CD4-positive, alpha-beta memory T cell (primary cell): ENCODE measurements at regions not wholly inside any gene's neighbourhood (a gene's known extent, or its start where the extent isn't known, plus 50 kb on each side); places are given as distances from the start of the nearest gene placed in this dataset.
A peak's percentile ranks its signal among the peaks of the same experiment; 100 is the strongest.

Experiments
- CTCF ChIA-PET: fragments of 350-600 bp; sonication (Branson Sonifier 250); formaldehyde crosslinking; loops from one replicate; lab custom pipeline; 2021; ENCODE audit warnings: inconsistent platforms; ENCODE audit not compliant: partially characterized antibody; lab: Charles Lee
- POLR2A ChIA-PET: fragments of 350-600 bp; sonication (Branson Sonifier 250); formaldehyde crosslinking; loops from one replicate; lab custom pipeline; 2021; ENCODE audit not compliant: partially characterized antibody; lab: Charles Lee
- DNase-seq, 5 donors: peaks; one replicate each; pipeline versions ENCODE4 v3.0.0 to v3.0.0-alpha.2; 2020 to 2022; ENCODE audit warnings: mixed read lengths in 1 of 5
- H3K27ac ChIP-seq: one replicate; pipeline ENCODE4 v1.7.0; 2013; ENCODE audit warnings: low read depth, low read length
- H3K27me3 ChIP-seq: 2 replicates; pipeline ENCODE4 v1.7.0; 2013; ENCODE audit warnings: mild to moderate bottlenecking, low read length, moderate library complexity; ENCODE audit not compliant: insufficient read depth
- H3K36me3 ChIP-seq: 2 replicates; pipeline ENCODE4 v1.7.0; 2013; ENCODE audit warnings: mild to moderate bottlenecking, low read length, moderate library complexity; ENCODE audit not compliant: insufficient read depth
- H3K4me1 ChIP-seq: 2 replicates; pipeline ENCODE4 v1.7.0; 2013; ENCODE audit warnings: mild to moderate bottlenecking, low read length, moderate library complexity; ENCODE audit not compliant: insufficient read depth
- H3K4me3 ChIP-seq, 2 donors: one replicate each; pipeline ENCODE4 v1.7.0; 2013; ENCODE audit warnings: low read length in 2 of 2, mild to moderate bottlenecking in 1 of 2
- H3K9me3 ChIP-seq, 2 donors: one replicate each; pipeline ENCODE4 v1.7.0; 2013; ENCODE audit warnings: low read length in 2 of 2, control low read depth in 1 of 2; ENCODE audit not compliant: control insufficient read depth in 1 of 2
- H3K27ac Mint-ChIP-seq, 7 donors: one replicate each; pipeline ENCODE4 v1.8.0; 2020 to 2021; ENCODE audit warnings: mixed read lengths in 7 of 7, mild to moderate bottlenecking in 6 of 7, inconsistent platforms in 3 of 7, moderate library complexity in 3 of 7
- H3K27me3 Mint-ChIP-seq, 2 donors: one replicate each; pipeline ENCODE4 v1.8.0; 2020 to 2021; ENCODE audit warnings: mixed read lengths in 2 of 2
- H3K36me3 Mint-ChIP-seq, 2 donors: one replicate each; pipeline ENCODE4 v1.8.0; 2020 to 2021; ENCODE audit warnings: mixed read lengths in 2 of 2, inconsistent platforms in 1 of 2, mild to moderate bottlenecking in 1 of 2
- H3K4me1 Mint-ChIP-seq, 4 donors: one replicate each; pipeline ENCODE4 v1.8.0; 2020 to 2021; ENCODE audit warnings: mixed read lengths in 4 of 4, mild to moderate bottlenecking in 1 of 4
- H3K4me3 Mint-ChIP-seq, 8 donors: one replicate each; pipeline ENCODE4 v1.8.0; 2020 to 2021; ENCODE audit warnings: mixed read lengths in 8 of 8, mild to moderate bottlenecking in 7 of 8, moderate library complexity in 6 of 8, inconsistent platforms in 3 of 8
- H3K9me3 Mint-ChIP-seq, 8 donors: one replicate each; pipeline ENCODE4 v1.8.0; 2020 to 2021; ENCODE audit warnings: mixed read lengths in 8 of 8, mild to moderate bottlenecking in 5 of 8, inconsistent platforms in 3 of 8, moderate library complexity in 1 of 8
- intact Hi-C: fragments of 100-400 bp; cut with micrococcal nuclease; formaldehyde crosslinking; loops from one replicate; pipeline ENCODE4 v1.15.1; 2023

DNA sequence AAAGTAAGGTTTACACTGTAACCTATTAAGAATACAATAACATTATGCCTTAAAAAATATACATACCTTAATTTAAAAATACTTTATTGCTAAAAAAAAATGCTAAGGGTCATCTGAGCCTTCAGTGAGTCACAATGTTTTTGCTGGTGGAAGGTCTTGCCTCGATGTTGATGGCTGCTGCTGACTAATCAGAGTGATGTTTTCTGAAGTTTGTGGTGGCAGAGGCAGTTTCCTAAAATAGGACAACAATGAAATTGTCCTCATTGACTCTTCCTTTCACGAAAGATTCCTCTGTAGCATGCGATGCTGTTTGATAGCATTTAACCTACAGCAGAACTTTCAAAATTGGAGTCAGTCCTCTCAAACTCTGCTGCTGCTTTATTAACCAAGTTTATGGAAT is 97.6 kb downstream of the FAT3 start:
- H3K27me3 Mint-ChIP-seq, result no peaks in the 10 kb centered on the region
- no peak overlapping the region for H3K27ac ChIP-seq
- H3K4me3 Mint-ChIP-seq, result no peak overlapping the region
- H3K36me3 Mint-ChIP-seq, result no peaks in the 10 kb centered on the region
- intact Hi-C loops, result no loop called here
- H3K9me3 ChIP-seq, result no peaks in the 10 kb centered on the region
- H3K9me3 Mint-ChIP-seq, result peaks cover 0 to 8% (median 4%) of the 10 kb centered on the region in 8 donors
- H3K4me1 ChIP-seq, result no peaks in the 10 kb centered on the region
- no peaks in the 10 kb centered on the region for H3K36me3 ChIP-seq
- no peaks in the 10 kb centered on the region for H3K27me3 ChIP-seq
- no peak for DNase-seq
- H3K4me3 ChIP-seq, result no peak overlapping the region
- H3K4me1 Mint-ChIP-seq, result no peaks in the 10 kb centered on the region
- ChIA-PET CTCF (no interaction called here), POLR2A (no interaction called here)
- no peak overlapping the region for H3K27ac Mint-ChIP-seq

- H3K4me1 Mint-ChIP-seq, result no peaks in the 10 kb centered on the region
- Histone ChIP-seq H3K9me3 (no peaks in the 10 kb centered on the region), H3K27ac (no peak overlapping the region), H3K36me3 (no peaks in the 10 kb centered on the region), H3K4me1 (no peaks in the 10 kb centered on the region), H3K27me3 (no peaks in the 10 kb centered on the region), H3K4me3 (no peak overlapping the region)
- no peak overlapping the region for H3K4me3 Mint-ChIP-seq
- H3K27me3 Mint-ChIP-seq, result no peaks in the 10 kb centered on the region
- ChIA-PET POLR2A (no interaction called here), CTCF (no interaction called here)
- H3K27ac Mint-ChIP-seq, result no peak overlapping the region
- H3K36me3 Mint-ChIP-seq, result no peaks in the 10 kb centered on the region
- DNase-seq, result no peak
- intact Hi-C loops, result no loop called here
- H3K9me3 Mint-ChIP-seq, result peaks cover 0 to 9% (median 2%) of the 10 kb centered on the region in 8 donors
Observed at GRCh38 chr11:92324890-92325289, 100.3 kb downstream of the FAT3 start.

GRCh38 chr11:92325416-92325815 is 100.8 kb downstream of the FAT3 start:
- H3K4me1 Mint-ChIP-seq, result no peaks in the 10 kb centered on the region
- H3K4me1 ChIP-seq, result no peaks in the 10 kb centered on the region
- ChIA-PET POLR2A (no interaction called here), CTCF (no interaction called here)
- no peaks in the 10 kb centered on the region for H3K27me3 ChIP-seq
- no peaks in the 10 kb centered on the region for H3K36me3 Mint-ChIP-seq
- H3K9me3 ChIP-seq, result no peaks in the 10 kb centered on the region
- no peak overlapping the region for H3K27ac Mint-ChIP-seq
- no peak for DNase-seq
- no peak overlapping the region for H3K4me3 ChIP-seq
- H3K27me3 Mint-ChIP-seq, result no peaks in the 10 kb centered on the region
- intact Hi-C loops, result no loop called here
- H3K9me3 Mint-ChIP-seq, result peaks cover 0 to 9% (median 2%) of the 10 kb centered on the region in 8 donors
- H3K36me3 ChIP-seq, result no peaks in the 10 kb centered on the region
- H3K27ac ChIP-seq, result no peak overlapping the region
- no peak overlapping the region for H3K4me3 Mint-ChIP-seq

GRCh38 chr11:92329137-92329536 is 104.5 kb downstream of the FAT3 start:
- Mint-ChIP-seq H3K27me3 (no peaks in the 10 kb centered on the region), H3K4me3 (no peak overlapping the region), H3K9me3 (peaks cover 0 to 3% (median under 1%) of the 10 kb centered on the region in 8 donors), H3K27ac (peak overlapping the region in 1 of 7 donors; percentile 17), H3K4me1 (no peaks in the 10 kb centered on the region), H3K36me3 (no peaks in the 10 kb centered on the region)
- CTCF ChIA-PET, result no interaction called here
- DNase-seq, result no peak
- POLR2A ChIA-PET, result no interaction called here
- no peaks in the 10 kb centered on the region for H3K4me1 ChIP-seq
- no peak overlapping the region for H3K4me3 ChIP-seq
- intact Hi-C loops, result no loop called here
- no peaks in the 10 kb centered on the region for H3K36me3 ChIP-seq
- no peak overlapping the region for H3K27ac ChIP-seq
- H3K27me3 ChIP-seq, result no peaks in the 10 kb centered on the region
- H3K9me3 ChIP-seq, result no peaks in the 10 kb centered on the region

DNA sequence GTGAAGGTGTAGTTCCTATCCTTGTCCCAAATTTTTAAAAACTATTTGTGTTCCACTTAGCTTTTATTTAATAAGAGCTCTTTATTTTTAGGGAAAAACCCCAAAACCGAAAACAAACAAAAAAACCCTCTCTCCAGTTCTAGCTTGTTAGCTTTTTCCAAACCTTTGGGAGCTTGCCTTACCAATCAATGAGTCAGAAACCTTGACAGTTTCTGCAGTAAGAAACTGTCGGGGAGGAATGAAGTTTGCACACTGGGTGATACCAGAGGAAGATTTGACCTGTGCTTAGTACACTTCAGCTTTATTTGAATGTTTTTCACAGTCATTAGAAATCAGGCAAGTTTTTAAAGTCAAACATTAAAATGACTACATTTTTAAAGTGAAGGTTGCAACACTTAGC is 105.0 kb downstream of the FAT3 start:
- intact Hi-C loops, result no loop called here
- no peaks in the 10 kb centered on the region for H3K36me3 Mint-ChIP-seq
- H3K4me3 Mint-ChIP-seq, result no peak overlapping the region

DNA sequence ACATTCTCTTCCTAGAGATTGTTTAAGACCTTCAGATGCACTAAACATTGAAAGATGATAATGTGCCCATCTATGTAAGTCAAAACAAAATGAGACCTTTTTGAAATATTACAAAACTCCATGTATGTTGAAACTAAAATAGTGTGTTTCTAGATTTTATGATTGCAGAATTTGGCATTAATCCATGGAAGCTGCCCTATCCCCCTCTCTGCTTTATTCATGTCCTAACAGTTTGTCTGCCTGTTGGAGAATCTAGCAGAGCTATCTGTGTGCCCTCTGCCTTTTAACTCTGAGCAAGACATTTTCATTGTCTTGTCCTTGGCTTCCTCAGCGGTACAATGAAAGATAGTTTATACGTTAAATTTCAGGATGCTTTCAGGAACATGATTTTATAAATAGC is 105.5 kb downstream of the FAT3 start:
- no peak for DNase-seq
- Histone ChIP-seq H3K4me3 (no peak overlapping the region), H3K36me3 (no peaks in the 10 kb centered on the region), H3K27me3 (no peaks in the 10 kb centered on the region), H3K27ac (no peak overlapping the region), H3K4me1 (no peaks in the 10 kb centered on the region), H3K9me3 (no peaks in the 10 kb centered on the region)
- Mint-ChIP-seq H3K27me3 (no peaks in the 10 kb centered on the region), H3K4me3 (no peak overlapping the region), H3K9me3 (peaks cover 0 to 3% (median 0%) of the 10 kb centered on the region in 8 donors), H3K4me1 (no peaks in the 10 kb centered on the region), H3K36me3 (no peaks in the 10 kb centered on the region), H3K27ac (no peak overlapping the region)
- intact Hi-C loops, result no loop called here
- POLR2A ChIA-PET, result no interaction called here
- CTCF ChIA-PET, result no interaction called here

More for the DNA sequence above, 105.0 kb downstream of the FAT3 start:
- CTCF ChIA-PET, result no interaction called here
- Histone ChIP-seq H3K4me3 (no peak overlapping the region), H3K9me3 (no peaks in the 10 kb centered on the region), H3K4me1 (no peaks in the 10 kb centered on the region), H3K36me3 (no peaks in the 10 kb centered on the region), H3K27me3 (no peaks in the 10 kb centered on the region), H3K27ac (no peak overlapping the region)
- H3K4me1 Mint-ChIP-seq, result no peaks in the 10 kb centered on the region
- POLR2A ChIA-PET, result no interaction called here
- peaks cover 0 to 3% (median 0%) of the 10 kb centered on the region in 8 donors for H3K9me3 Mint-ChIP-seq
- no peak for DNase-seq
- no peaks in the 10 kb centered on the region for H3K27me3 Mint-ChIP-seq
- no peak overlapping the region for H3K27ac Mint-ChIP-seq

DNA sequence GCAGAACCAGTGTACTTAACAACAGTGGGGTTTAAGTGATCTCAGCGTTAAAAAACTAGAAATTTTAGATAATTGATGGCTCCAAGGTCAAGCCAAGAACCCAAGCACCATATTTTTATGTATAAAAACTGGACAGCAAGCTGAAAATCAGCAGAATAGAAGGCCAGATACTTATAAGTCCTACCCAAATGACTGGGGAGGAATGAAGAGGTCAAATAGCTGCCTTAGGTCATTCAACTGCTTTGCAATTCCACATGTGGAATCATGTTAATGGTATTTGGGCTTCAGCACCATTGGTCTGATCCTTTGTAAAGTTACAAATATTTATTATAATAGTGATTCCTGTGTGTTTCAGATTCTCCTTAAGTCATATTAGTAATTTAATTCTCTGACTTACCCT is 108.4 kb downstream of the FAT3 start:
- intact Hi-C loops, result no loop called here

DNA sequence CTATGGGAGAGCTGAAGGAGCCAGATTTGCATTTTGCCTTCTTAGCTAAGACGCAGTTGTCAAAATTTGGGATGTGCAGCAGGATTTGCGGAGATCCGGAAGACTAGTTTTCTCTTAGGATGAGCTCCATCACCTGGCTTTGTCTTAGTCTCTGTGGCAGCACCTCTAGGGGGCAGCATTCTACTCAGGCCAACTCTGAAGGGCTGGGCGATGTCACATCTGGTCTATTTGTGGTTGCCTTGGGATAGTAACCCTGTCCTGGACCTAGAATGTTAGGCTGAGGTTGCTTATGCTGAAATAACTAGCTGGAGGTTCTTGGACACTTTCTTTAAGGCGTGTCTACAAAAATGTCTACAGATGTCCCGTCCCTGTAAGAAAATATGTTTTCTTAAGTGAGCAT is 116.2 kb downstream of the FAT3 start:
- ChIA-PET POLR2A (no interaction called here), CTCF (no interaction called here)
- no peaks in the 10 kb centered on the region for H3K27me3 ChIP-seq
- no peak overlapping the region for H3K4me3 Mint-ChIP-seq
- no peak for DNase-seq
- no peak overlapping the region for H3K4me3 ChIP-seq
- no peaks in the 10 kb centered on the region for H3K4me1 Mint-ChIP-seq
- intact Hi-C loops, result no loop called here
- H3K4me1 ChIP-seq, result no peaks in the 10 kb centered on the region
- no peaks in the 10 kb centered on the region for H3K36me3 ChIP-seq
- H3K27ac ChIP-seq, result no peak overlapping the region
- H3K27ac Mint-ChIP-seq, result no peak overlapping the region
- H3K9me3 Mint-ChIP-seq, result peaks cover 2 to 8% (median 3%) of the 10 kb centered on the region in 8 donors
- no peaks in the 10 kb centered on the region for H3K27me3 Mint-ChIP-seq
- H3K9me3 ChIP-seq, result no peaks in the 10 kb centered on the region
- no peaks in the 10 kb centered on the region for H3K36me3 Mint-ChIP-seq

More for the DNA sequence above, 108.4 kb downstream of the FAT3 start:
- Histone ChIP-seq H3K4me3 (no peak overlapping the region), H3K36me3 (no peaks in the 10 kb centered on the region), H3K27me3 (no peaks in the 10 kb centered on the region), H3K9me3 (no peaks in the 10 kb centered on the region), H3K27ac (no peak overlapping the region), H3K4me1 (no peaks in the 10 kb centered on the region)
- Mint-ChIP-seq H3K36me3 (no peaks in the 10 kb centered on the region), H3K4me3 (no peak overlapping the region), H3K27ac (no peak overlapping the region), H3K27me3 (no peaks in the 10 kb centered on the region), H3K9me3 (peaks cover 0 to 3% (median 0%) of the 10 kb centered on the region in 8 donors), H3K4me1 (no peaks in the 10 kb centered on the region)
- no peak for DNase-seq
- ChIA-PET POLR2A (no interaction called here), CTCF (no interaction called here)
